ENCODE measurements at regions not wholly inside any gene's neighbourhood (a gene's known extent, or its start where the extent isn't known, plus 50 kb on each side); places are given as distances from the start of the nearest gene placed in this dataset.

- TF ChIP-seq PCBP2 (optimal IDR thresholded peaks at IDR 0.05; ENCODE audit: low read depth, low read length, poor library complexity, severe bottlenecking) (no peak), UBTF (CRISPR knock-in tag; IDR thresholded peaks at IDR 0.05) (no peak), ELF1 (CRISPR knock-in tag; IDR thresholded peaks at IDR 0.05) (no peak), SMAD3 (CRISPR knock-in tag; IDR thresholded peaks at IDR 0.05) (no peak), MAZ (IDR thresholded peaks at IDR 0.05; ENCODE audit: borderline replicate concordance, low read depth, low read length) (no peak), MAZ (CRISPR knock-in tag; IDR thresholded peaks at IDR 0.05; ENCODE audit: low read depth) (no peak)
Measured at GRCh38 chr12:34097213-34097612, 74.9 kb downstream of the ALG10 start.

Measured in HepG2 (cell line).